Renal cortex interstitium (tissue), 11 donors: ENCODE measurements at regions not wholly inside any gene's neighbourhood (a gene's known extent, or its start where the extent isn't known, plus 50 kb on each side); places are given as distances from the start of the nearest gene placed in this dataset.

Experiments used
- DNase-seq, 11 donors: peaks; one replicate each; pipeline ENCODE4 v3.0.0-alpha.2; 2013; ENCODE audit warnings: low read depth in 9 of 11, low spot score in 4 of 11; ENCODE audit errors: extremely low read depth in 1 of 11

DNA sequence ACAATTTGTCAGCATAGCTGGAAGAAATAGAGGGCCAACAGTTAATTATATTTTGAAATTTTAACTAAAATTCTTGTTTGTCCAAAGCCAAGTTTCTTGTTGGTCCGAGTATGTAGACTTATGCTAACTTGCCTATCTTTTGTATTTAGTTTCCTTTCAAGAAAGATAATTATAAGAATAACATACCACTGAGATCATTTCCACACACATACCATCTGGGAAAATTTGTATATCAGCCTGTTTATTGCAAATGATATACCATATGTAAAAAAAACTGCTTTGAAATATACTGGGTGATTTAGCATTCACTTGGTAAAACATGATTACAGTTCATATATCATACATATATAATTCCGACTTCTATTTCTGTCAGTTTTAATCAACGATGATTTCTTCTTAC, 84.7 kb upstream of the ANKRD50 start:
- no peak for DNase-seq

DNA sequence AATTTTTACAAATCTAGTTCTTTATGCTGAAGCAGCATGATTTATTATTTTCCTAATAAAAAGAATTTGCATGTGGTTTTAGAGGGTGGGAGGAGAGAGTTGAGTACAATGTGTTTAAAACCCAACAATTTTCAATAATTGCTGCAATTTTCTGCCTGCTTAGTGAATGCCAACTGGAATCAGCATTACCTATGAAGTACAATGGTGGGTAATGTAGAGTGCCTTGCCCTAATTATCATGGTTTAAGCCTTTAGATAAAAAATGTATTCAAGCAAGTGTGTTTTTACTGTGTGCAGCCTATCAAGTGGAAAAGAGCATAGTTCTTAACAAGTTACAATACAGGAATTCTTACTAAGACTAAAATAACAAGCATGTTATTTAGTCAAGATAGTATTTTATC, 77.9 kb upstream of the ANKRD50 start:
- DNase-seq, result no peak

DNA sequence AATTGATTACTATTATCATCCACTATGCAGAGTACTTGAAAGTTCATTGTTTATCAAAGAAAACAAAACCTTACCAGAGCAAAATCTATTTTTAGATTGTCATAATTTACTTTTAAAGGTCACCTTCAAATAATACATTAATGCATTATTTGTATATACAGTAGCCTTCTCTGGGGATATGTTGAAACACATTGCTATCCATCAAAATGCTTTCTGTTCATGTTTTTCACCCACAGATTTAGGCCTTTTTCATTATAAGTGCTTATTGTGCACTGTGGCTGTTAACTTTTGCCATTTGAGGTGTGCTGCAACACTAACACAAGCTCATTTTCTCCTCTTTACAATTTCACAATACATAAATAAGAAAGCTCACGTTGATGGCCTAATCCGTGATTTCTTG, 74.1 kb upstream of the ANKRD50 start:
- no peak for DNase-seq

DNA sequence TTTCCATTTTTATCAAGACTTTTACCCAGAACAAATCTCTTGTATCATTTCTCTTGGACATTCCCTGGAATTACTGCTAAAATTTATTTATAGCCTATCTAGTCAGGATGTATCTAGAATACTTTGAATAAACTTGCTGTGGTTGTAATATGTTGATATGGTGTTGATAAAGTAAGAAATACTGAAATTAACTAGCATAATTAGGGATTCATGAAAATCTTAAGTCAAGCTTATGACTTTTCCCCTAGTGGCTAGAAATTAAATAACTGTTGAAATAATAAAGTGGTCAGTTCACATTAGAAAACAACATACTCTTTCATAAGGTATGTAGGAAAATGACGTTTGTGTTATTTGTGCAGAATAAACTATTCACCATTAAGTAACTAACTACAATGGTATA, 73.1 kb upstream of the ANKRD50 start:
- DNase-seq, result no peak

DNA sequence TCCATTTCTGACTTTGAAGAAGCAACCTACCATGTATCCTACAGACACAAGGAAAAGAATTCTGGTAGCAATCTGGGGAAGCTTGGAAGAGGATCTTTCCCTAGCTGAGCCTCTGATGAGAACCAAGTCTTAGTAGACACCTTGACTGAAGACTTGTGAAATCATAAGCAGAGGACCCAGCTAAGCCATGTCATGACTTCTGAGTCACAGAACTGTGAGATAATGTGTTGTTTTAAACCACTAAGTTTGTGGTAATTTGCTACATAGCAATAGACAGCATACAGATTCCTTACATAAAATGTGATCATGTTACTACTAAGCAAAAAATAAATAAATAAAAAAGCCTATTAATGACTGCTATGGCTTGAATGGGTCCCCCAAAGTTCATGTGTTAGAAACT, 71.3 kb upstream of the ANKRD50 start:
- no peak for DNase-seq

- no peak for DNase-seq
Observed at GRCh38 chr4:124777007-124777406, 64.5 kb upstream of the ANKRD50 start.

DNA sequence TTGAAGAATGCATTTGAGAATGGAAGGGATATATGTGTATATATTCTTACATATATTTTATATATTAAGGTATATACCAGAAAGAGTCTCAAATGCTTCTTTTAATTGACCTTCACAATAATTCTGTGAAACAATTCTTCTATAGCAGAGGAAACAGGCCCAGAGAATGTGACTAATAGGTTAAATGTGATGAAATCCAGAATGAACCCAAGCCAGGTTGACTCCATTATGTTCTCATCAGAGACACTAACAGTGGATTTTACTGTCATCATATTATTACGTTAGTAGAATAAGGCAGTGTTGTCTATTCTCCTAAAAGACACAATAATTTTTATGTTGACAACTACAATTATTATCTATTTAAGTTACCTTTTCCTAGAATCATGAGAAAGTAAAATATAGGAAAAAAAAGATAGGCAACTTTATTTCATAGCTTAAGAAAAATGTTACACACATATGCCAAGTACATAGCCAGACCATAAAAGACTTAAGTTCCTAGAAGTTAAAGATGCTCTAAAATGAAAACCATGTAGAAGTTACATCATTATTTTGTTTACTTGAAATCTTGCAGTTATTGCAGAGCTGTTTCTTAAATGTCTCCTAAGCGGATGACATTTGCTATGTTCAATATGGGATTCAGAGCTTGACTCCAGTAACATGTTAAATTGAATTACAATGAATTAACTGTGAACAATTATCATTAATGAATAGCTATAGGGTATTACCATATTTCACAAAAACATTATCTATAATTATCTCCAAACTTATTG, 56.2 kb upstream of the ANKRD50 start:
- DNase-seq, result no peak

GRCh38 chr4:124762956-124763355, 50.4 kb upstream of the ANKRD50 start:
- DNase-seq, result no peak
